Activated T-cell treated with anti-CD3 and anti-CD28 coated beads, Interleukin-2, amount 50 U/mL, for 48 hours (primary cell): ENCODE measurements at regions not wholly inside any gene's neighbourhood (a gene's known extent, or its start where the extent isn't known, plus 50 kb on each side); places are given as distances from the start of the nearest gene placed in this dataset.

Experiments
- DNase-seq, 2 experiments: peaks; one replicate each; pipeline ENCODE4 v3.0.0-alpha.2; 2020

GRCh38 chr15:37880009-37880834, 54.2 kb upstream of the TMCO5A start:
- no peak for DNase-seq

GRCh38 chr15:37880835-37881153, 53.6 kb upstream of the TMCO5A start:
- DNase-seq: no peak

- DNase-seq: no peak
Observed at GRCh38 chr15:37881237-37882013, 53.0 kb upstream of the TMCO5A start.

GRCh38 chr15:37882640-37883039, 51.8 kb upstream of the TMCO5A start:
- no peak for DNase-seq
